ENCODE measurements at regions not wholly inside any gene's neighbourhood (a gene's known extent, or its start where the extent isn't known, plus 50 kb on each side); places are given as distances from the start of the nearest gene placed in this dataset.

- no peak for TF ChIP-seq CTCF (IDR thresholded peaks at IDR 0.05; ENCODE audit: borderline replicate concordance, control extremely low read depth, extremely low read depth, insufficient read depth, missing control alignments)
- no peak for DNase-seq (ENCODE audit: low spot score)
- in situ Hi-C loops (cut with MboI; ENCODE audit: low sequenced_read_pairs, unreplicated experiment), result no loop called here
Observed at GRCh38 chr2:149703281-149703680, 115.7 kb upstream of the MMADHC start.

GRCh38 chr2:149702571-149702970, 115.0 kb upstream of the MMADHC start:
- TF ChIP-seq CTCF (IDR thresholded peaks at IDR 0.05; ENCODE audit: borderline replicate concordance, control extremely low read depth, extremely low read depth, insufficient read depth, missing control alignments), result no peak
- DNase-seq (ENCODE audit: low spot score), result no peak
- in situ Hi-C loops (cut with MboI; ENCODE audit: low sequenced_read_pairs, unreplicated experiment), result no loop called here

GRCh38 chr2:149701241-149701640, 113.7 kb upstream of the MMADHC start:
- in situ Hi-C loops (cut with MboI; ENCODE audit: low sequenced_read_pairs, unreplicated experiment), result no loop called here
- no peak for DNase-seq (ENCODE audit: low spot score)

GRCh38 chr2:149692961-149693396, 105.4 kb upstream of the MMADHC start:
- in situ Hi-C loops (cut with MboI; ENCODE audit: low sequenced_read_pairs, unreplicated experiment), result no loop called here
- TF ChIP-seq CTCF (IDR thresholded peaks at IDR 0.05; ENCODE audit: borderline replicate concordance, control extremely low read depth, extremely low read depth, insufficient read depth, missing control alignments), result no peak
- DNase-seq (ENCODE audit: low spot score), result no peak

More at GRCh38 chr2:149701241-149701640, 113.7 kb upstream of the MMADHC start:
- TF ChIP-seq CTCF (IDR thresholded peaks at IDR 0.05; ENCODE audit: borderline replicate concordance, control extremely low read depth, extremely low read depth, insufficient read depth, missing control alignments), result no peak

GRCh38 chr2:149690825-149691224, 103.2 kb upstream of the MMADHC start:
- no peak for TF ChIP-seq CTCF (IDR thresholded peaks at IDR 0.05; ENCODE audit: borderline replicate concordance, control extremely low read depth, extremely low read depth, insufficient read depth, missing control alignments)
- in situ Hi-C loops (cut with MboI; ENCODE audit: low sequenced_read_pairs, unreplicated experiment), result no loop called here
- no peak for DNase-seq (ENCODE audit: low spot score)

GRCh38 chr2:149687052-149687427, 99.5 kb upstream of the MMADHC start:
- TF ChIP-seq CTCF (IDR thresholded peaks at IDR 0.05; ENCODE audit: borderline replicate concordance, control extremely low read depth, extremely low read depth, insufficient read depth, missing control alignments), result no peak
- in situ Hi-C loops (cut with MboI; ENCODE audit: low sequenced_read_pairs, unreplicated experiment), result no loop called here
- no peak for DNase-seq (ENCODE audit: low spot score)
